Cardiac muscle cell (in vitro differentiated cells and primary cell): ENCODE measurements at regions not wholly inside any gene's neighbourhood (a gene's known extent, or its start where the extent isn't known, plus 50 kb on each side); places are given as distances from the start of the nearest gene placed in this dataset.
"Not testable (repeated sequence)": the region's sequence is repeated elsewhere in the genome, so short reads cannot be mapped to it uniquely, and the experiment has no call there.

Experiments
- DNase-seq, 2 donors: peaks; one replicate each; pipeline versions ENCODE4 v3.0.0 to v3.0.0-alpha.2; 2010 to 2017; ENCODE audit warnings: low read depth in 1 of 2, low spot score in 1 of 2
- H3K27ac ChIP-seq: fragments of 200-600 bp; sonication (generic); 2 replicates; pipeline ENCODE4 v1.5.1; 2016
- H3K27me3 ChIP-seq: fragments of 200-600 bp; sonication (generic); 2 replicates; pipeline ENCODE4 v1.6.0; 2016; ENCODE audit warnings: control low read depth
- H3K36me3 ChIP-seq: fragments of 200-600 bp; sonication (generic); 2 replicates; pipeline ENCODE4 v1.5.1; 2016; ENCODE audit warnings: control low read depth
- H3K4me1 ChIP-seq: fragments of 200-600 bp; sonication (generic); 2 replicates; pipeline ENCODE4 v1.8.1; 2017; ENCODE audit warnings: low read depth, mild to moderate bottlenecking, mixed run types
- H3K4me3 ChIP-seq: fragments of 200-600 bp; sonication (generic); 2 replicates; pipeline ENCODE4 v1.5.1; 2016; ENCODE audit warnings: mild to moderate bottlenecking
- H3K9me3 ChIP-seq: fragments of 200-600 bp; sonication (generic); 2 replicates; pipeline ENCODE4 v1.5.1; 2017; ENCODE audit warnings: low read depth, mild to moderate bottlenecking, control low read depth
- TF ChIP-seq, protein P1 (sequence below): IDR thresholded peaks from 2 replicates; pipeline ENCODE4 v1.5.1; 2012; ENCODE audit warnings: low read depth, mild to moderate bottlenecking, low read length

- H3K36me3 ChIP-seq = no peaks in the 10 kb centered on the region
- no peaks in the 10 kb centered on the region for H3K9me3 ChIP-seq
- H3K27ac ChIP-seq = no peak overlapping the region
- no peaks in the 10 kb centered on the region for H3K27me3 ChIP-seq
- no peak overlapping the region for H3K4me3 ChIP-seq
- peaks cover 21% of the 10 kb centered on the region for H3K4me1 ChIP-seq
- DNase-seq = peak in 1 of 2 donors; percentile 15
- TF ChIP-seq, protein P1, sequence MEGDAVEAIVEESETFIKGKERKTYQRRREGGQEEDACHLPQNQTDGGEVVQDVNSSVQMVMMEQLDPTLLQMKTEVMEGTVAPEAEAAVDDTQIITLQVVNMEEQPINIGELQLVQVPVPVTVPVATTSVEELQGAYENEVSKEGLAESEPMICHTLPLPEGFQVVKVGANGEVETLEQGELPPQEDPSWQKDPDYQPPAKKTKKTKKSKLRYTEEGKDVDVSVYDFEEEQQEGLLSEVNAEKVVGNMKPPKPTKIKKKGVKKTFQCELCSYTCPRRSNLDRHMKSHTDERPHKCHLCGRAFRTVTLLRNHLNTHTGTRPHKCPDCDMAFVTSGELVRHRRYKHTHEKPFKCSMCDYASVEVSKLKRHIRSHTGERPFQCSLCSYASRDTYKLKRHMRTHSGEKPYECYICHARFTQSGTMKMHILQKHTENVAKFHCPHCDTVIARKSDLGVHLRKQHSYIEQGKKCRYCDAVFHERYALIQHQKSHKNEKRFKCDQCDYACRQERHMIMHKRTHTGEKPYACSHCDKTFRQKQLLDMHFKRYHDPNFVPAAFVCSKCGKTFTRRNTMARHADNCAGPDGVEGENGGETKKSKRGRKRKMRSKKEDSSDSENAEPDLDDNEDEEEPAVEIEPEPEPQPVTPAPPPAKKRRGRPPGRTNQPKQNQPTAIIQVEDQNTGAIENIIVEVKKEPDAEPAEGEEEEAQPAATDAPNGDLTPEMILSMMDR = no peak
Measured at GRCh38 chr6:14550822-14551221, 433.2 kb downstream of the CD83 start.

DNA sequence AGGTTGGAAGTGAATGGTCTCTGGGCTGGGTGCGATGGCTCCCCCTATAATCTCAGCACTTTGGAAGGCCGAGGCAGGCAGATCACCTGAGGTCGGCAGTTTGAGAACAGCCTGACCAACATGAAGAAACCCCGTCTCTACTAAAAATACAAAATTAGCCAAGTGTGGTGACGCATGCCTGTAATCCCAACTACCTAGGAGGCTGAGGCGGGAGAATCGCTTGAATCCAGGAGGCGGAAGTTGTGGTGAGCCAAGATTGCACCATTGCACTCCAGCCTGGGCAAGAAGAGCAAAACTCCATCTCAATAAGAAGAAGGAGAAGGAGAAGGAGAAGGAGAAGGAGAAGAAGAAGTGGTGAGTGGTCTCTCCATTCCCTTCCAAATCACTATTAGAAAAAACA, 434.0 kb downstream of the CD83 start:
- not testable (repeated sequence) for H3K36me3 ChIP-seq, H3K27ac ChIP-seq, DNase-seq, H3K4me3 ChIP-seq, H3K27me3 ChIP-seq, H3K9me3 ChIP-seq
- peaks cover 21% of the 10 kb centered on the region for H3K4me1 ChIP-seq

GRCh38 chr6:14552891-14553290, 435.3 kb downstream of the CD83 start:
- DNase-seq = no peak
- Histone ChIP-seq H3K27ac (no peak overlapping the region), H3K4me3 (no peak overlapping the region), H3K9me3 (no peaks in the 10 kb centered on the region), H3K27me3 (no peaks in the 10 kb centered on the region), H3K4me1 (peaks cover 14% of the 10 kb centered on the region), H3K36me3 (no peaks in the 10 kb centered on the region)
- TF ChIP-seq, protein P1 = no peak

DNA sequence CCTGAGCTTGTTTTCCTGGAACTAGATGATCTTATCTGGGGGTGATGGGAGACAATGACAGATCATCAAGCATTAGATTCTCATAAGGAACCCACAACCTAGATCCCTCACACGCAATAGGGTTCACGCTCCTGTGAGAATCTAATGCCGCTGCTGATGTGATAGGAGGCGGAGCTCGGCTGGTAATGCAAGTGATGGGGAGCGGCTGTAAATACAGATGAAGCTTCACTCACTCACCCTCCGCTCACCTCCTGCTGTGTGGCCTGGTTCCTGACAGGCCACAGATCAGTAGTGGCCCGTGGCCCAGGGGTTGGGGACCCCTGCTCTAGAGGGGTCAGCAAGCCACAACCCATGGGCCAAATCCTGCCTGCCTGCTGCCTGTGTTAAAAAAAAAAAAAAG, 435.9 kb downstream of the CD83 start:
- Histone ChIP-seq H3K27me3 (no peaks in the 10 kb centered on the region), H3K27ac (no peak overlapping the region), H3K36me3 (no peaks in the 10 kb centered on the region), H3K4me1 (peaks cover 9% of the 10 kb centered on the region), H3K9me3 (no peaks in the 10 kb centered on the region), H3K4me3 (no peak overlapping the region)
- TF ChIP-seq, protein P1 = no peak
- no peak for DNase-seq

GRCh38 chr6:14555804-14556203, 438.2 kb downstream of the CD83 start:
- TF ChIP-seq, protein P1 = no peak
- H3K36me3 ChIP-seq = no peaks in the 10 kb centered on the region
- no peak overlapping the region for H3K27ac ChIP-seq
- no peaks in the 10 kb centered on the region for H3K9me3 ChIP-seq
- DNase-seq = no peak
- no peaks in the 10 kb centered on the region for H3K4me1 ChIP-seq
- no peak overlapping the region for H3K4me3 ChIP-seq
- H3K27me3 ChIP-seq = no peaks in the 10 kb centered on the region

DNA sequence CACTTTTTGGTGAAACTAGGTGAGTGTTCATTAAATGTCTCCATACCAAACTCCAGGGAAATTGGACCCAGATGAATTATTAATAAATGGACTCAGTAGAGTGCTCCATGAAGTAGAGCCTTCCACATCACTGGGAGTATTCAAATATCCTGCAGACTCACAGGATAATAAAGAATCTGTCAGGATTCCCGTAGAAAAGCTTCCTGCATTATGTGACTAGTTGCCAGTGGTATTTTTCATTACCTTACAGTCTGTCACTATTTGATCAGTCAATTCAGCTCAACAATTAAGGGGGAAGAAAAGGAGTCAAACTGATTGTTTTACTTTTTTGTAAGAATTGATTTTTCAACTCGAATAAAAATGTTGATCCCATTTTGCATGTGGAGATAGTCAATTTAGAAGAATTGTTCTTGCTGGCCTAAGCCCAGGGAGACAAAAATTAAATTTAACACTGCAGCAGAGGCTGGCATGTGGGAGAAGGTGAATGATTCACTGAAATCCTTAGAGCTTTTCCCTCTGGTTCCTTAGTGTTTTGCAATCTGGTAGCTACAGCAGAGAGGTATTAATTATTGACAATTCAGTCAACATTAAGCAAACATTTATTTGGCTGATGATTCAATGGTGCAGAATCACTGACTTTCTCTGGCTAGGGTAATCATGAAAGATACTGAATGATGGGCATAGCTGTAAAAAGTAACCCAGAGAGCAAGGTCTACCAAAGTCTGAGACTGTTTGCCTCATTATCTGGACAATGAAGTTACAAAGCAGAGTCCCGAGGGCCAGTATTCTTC, 442.4 kb downstream of the CD83 start:
- Histone ChIP-seq H3K4me3 (no peak overlapping the region), H3K27me3 (no peaks in the 10 kb centered on the region)
- TF ChIP-seq, protein P1 = no peak

GRCh38 chr6:14561563-14561962, 444.0 kb downstream of the CD83 start:
- not testable (repeated sequence) for H3K4me3 ChIP-seq, H3K9me3 ChIP-seq, DNase-seq, H3K4me1 ChIP-seq, H3K27ac ChIP-seq, H3K36me3 ChIP-seq, H3K27me3 ChIP-seq

More for the DNA sequence above, 442.4 kb downstream of the CD83 start:
- Histone ChIP-seq H3K4me1 (no peaks in the 10 kb centered on the region), H3K36me3 (no peaks in the 10 kb centered on the region), H3K9me3 (no peaks in the 10 kb centered on the region), H3K27ac (no peak overlapping the region)
- no peak for DNase-seq
